LNCAP (cell line): ENCODE measurements at regions not wholly inside any gene's neighbourhood (a gene's known extent, or its start where the extent isn't known, plus 50 kb on each side); places are given as distances from the start of the nearest gene placed in this dataset.

Source experiments
- TF ChIP-seq, protein P1 (sequence below): fragments of 450-650 bp; IDR thresholded peaks from 2 replicates; pipeline ENCODE4 v1.5.1; 2017; ENCODE audit warnings: mild to moderate bottlenecking

DNA sequence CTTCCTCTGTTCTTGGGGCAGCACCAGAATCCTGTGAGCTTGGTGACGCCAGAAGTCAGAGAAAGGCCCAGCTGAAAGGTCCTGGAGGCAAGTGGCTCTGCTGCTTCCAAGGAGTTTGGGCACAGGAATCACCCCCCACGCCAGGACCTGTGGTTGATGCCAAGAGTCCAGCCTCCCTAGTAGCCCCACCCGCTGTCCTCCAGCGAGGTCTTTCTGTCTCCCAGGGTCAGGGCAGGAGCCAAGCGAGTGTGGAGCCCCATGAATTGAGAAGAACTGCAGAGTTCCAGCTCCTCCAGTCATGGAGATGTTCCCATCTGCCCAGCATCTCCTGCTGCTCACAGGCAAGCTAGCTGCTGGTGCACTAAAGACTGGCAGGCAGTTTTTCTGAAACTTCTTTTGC, 631.7 kb upstream of the MGMT start:
- TF ChIP-seq, protein P1, sequence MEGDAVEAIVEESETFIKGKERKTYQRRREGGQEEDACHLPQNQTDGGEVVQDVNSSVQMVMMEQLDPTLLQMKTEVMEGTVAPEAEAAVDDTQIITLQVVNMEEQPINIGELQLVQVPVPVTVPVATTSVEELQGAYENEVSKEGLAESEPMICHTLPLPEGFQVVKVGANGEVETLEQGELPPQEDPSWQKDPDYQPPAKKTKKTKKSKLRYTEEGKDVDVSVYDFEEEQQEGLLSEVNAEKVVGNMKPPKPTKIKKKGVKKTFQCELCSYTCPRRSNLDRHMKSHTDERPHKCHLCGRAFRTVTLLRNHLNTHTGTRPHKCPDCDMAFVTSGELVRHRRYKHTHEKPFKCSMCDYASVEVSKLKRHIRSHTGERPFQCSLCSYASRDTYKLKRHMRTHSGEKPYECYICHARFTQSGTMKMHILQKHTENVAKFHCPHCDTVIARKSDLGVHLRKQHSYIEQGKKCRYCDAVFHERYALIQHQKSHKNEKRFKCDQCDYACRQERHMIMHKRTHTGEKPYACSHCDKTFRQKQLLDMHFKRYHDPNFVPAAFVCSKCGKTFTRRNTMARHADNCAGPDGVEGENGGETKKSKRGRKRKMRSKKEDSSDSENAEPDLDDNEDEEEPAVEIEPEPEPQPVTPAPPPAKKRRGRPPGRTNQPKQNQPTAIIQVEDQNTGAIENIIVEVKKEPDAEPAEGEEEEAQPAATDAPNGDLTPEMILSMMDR: no peak

DNA sequence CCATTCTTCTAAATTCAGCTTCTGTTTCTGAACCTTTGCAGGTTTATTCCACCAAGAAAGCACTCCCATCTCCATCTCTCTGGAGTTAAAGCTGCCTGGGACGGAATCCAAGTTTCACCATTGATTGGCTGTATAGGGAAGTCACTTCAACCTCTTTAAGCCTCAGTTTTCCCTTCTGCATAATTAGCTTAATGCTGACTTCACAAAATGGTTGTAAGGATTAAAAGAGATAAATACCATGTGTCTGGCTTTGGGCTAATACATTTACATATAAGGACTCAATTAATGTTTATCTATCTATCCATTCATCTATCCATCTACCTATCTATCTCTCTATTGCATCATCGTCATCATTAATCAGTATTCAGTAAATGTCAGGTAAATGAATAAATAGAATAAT, 629.6 kb upstream of the MGMT start:
- TF ChIP-seq, protein P1: no peak

DNA sequence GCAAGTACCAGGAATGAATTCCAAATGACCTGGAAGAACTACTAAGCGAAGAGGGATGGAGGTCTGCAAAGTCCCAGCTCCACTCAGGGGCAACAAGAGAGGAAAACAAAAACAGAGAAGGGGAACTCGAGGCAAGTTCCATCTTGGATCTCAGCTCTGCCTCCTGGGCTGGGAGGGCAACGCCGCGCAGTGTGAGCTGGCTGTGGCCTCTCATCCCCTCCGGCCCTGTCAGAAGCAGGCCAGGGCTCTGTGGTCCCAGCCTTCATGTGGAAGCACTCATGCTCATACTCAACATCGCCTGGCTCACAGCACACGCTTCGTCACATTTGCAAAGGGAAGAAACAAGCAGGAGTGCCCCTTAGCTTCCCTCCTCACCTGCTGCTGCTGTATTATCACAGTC, 627.9 kb upstream of the MGMT start:
- TF ChIP-seq, protein P1: no peak

DNA sequence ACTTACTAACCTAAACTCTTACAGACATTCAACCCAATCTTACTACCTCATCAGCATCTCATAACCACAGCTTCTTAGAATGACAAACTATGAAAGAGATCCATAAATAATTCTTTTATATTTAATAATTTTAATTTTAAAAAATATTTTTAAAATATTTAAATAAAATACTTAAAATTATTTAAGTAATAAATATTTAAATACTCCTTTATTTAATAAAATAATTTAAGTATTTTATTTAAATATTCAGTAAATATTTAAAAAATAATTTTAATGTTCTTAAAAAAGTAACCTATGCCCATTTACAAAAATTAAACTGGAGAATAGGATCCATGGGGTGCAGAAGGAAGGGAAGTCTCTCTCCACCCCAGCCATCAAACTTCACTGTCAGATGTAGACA, 627.3 kb upstream of the MGMT start:
- TF ChIP-seq, protein P1: no peak

DNA sequence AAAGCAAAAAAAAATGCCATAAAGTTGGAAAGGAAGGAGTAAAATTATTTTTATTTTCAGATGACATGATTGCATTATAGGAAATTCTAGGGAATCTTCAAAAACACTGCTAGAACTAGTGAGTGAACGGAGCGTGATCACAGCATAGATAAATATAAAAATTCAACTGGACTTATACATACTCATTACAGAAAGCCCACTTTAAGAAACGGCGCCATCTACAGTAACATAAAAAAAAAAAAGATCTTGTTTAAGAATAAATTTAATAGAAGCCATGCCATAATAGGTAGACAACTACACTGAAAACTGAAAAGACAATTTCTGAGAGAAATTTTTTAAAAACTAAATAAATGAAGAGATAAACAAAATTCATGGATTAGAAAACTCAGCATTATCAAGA, 623.1 kb upstream of the MGMT start:
- TF ChIP-seq, protein P1: peak; percentile 49; the same call in 1 of the 2 replicates

DNA sequence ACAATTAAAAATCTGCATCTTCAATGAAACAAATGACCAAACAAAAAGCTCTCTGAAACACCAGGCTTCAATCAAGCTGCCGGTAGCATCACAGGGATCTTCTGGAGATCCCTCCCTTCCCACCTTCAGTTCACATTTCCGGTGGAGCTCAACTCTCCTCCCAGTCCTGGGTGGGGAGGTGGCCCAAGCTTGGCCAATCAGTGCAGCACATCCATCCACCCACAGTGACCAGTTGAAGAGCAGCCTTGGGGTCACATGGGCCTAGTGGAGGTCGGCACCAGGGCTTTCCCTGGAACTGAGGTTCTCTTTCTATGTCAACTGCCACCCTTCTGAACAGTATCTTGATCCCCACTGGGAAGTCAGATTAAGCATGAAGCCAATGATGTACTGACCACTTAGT, 620.1 kb upstream of the MGMT start:
- TF ChIP-seq, protein P1: no peak

DNA sequence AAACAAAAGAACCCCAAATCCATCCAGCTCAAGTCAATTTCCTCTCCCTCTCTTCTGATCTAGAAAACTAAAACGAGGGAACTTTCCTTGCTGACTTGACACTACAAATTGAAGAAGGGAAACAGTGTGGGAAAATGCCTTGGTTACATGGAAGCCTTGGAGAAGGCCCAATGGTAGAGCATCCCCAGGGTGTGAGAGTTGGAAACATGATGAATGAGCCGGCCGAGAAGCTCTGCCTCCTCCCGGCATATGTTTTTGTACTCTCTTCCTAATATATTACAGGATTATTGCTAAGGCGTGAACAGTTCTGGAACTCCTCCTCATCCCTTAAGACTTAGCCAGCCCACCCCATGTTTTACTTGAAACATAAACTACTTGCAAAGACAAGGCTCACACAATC, 618.2 kb upstream of the MGMT start:
- TF ChIP-seq, protein P1: no peak

DNA sequence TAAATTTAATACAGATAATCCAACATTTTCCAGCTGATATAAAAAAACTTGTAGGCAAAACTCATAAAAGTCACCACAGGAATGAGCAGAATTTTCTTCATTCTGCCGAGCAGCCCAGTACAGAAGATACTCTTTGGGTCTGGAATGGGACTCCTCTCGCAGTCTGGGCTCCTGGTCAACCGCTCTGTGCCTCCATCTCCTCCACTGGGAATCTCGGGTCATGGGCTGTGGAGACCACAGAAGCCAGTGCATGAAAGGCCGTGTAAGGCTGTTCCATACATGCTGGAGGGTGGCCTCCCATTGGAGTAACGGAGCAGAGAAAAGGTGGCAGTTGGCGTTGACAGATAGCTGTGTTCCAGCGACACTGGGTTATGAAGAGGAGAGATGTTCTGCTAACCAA, 616.4 kb upstream of the MGMT start:
- TF ChIP-seq, protein P1: no peak
